ENCODE measurements at regions not wholly inside any gene's neighbourhood (a gene's known extent, or its start where the extent isn't known, plus 50 kb on each side); places are given as distances from the start of the nearest gene placed in this dataset.

DNA sequence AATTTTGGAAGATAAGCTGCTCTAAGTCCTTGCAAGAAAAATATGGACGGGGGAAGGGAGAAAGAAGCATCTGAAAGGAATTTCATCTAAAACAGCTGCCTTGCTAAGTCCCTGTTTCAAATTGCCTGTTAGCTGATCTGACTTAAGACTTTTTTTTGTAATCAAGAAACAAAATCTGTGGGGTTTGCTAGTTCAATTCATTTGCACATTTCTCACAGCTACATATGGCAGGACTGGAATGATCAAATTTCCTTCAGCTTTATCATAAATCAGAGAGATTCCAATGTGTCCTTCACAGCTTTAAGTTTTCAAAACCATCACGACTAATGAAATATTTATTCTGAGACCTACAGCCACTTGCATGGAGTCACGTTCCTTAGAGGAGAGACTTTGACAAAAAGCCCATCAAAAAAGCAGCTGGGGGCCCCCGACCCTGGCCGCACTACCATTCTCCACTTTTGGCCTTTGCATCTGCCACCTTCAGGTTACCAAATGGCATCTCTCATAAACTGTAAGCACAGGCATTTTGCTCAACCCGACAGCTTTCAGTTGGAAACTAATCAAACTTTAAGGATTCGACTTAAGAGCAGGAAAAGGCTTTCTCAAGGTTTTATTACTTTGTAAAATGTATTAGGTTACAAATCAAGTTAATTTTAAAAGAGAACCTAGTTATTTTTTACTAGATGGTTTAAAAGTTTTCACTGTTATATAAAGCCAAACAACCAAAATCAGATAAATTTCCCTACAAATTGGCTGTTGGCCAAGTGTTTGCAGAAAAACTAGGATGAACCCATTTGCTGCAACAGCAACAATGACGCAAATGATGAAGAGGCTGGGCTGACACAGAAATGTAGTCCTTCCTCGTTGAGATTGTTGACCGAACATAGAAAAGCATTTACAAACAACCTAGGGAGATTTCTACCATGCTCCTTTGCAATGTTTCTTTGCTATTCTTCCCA, 100.4 kb upstream of the RND3 start (continued):
- TF ChIP-seq EZH2 (IDR thresholded peaks at IDR 0.05; ENCODE audit: low read depth, unreplicated experiment) (no peak), EZH2phosphoT487 (IDR thresholded peaks at IDR 0.05; ENCODE audit: unreplicated experiment) (no peak), CREB1 (CRISPR knock-in tag; IDR thresholded peaks at IDR 0.05; ENCODE audit: low read depth) (no peak), ZNF114 (CRISPR knock-in tag; IDR thresholded peaks at IDR 0.05) (no peak)
- TF ChIP-seq, protein P1, sequence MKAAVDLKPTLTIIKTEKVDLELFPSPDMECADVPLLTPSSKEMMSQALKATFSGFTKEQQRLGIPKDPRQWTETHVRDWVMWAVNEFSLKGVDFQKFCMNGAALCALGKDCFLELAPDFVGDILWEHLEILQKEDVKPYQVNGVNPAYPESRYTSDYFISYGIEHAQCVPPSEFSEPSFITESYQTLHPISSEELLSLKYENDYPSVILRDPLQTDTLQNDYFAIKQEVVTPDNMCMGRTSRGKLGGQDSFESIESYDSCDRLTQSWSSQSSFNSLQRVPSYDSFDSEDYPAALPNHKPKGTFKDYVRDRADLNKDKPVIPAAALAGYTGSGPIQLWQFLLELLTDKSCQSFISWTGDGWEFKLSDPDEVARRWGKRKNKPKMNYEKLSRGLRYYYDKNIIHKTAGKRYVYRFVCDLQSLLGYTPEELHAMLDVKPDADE (IDR thresholded peaks at IDR 0.05), result no peak
- TF ChIP-seq, protein P2, sequence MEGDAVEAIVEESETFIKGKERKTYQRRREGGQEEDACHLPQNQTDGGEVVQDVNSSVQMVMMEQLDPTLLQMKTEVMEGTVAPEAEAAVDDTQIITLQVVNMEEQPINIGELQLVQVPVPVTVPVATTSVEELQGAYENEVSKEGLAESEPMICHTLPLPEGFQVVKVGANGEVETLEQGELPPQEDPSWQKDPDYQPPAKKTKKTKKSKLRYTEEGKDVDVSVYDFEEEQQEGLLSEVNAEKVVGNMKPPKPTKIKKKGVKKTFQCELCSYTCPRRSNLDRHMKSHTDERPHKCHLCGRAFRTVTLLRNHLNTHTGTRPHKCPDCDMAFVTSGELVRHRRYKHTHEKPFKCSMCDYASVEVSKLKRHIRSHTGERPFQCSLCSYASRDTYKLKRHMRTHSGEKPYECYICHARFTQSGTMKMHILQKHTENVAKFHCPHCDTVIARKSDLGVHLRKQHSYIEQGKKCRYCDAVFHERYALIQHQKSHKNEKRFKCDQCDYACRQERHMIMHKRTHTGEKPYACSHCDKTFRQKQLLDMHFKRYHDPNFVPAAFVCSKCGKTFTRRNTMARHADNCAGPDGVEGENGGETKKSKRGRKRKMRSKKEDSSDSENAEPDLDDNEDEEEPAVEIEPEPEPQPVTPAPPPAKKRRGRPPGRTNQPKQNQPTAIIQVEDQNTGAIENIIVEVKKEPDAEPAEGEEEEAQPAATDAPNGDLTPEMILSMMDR (conservative IDR thresholded peaks at IDR 0.05; ENCODE audit: low read depth in 2 of 2), result no peak
- TF ChIP-seq, protein P3, sequence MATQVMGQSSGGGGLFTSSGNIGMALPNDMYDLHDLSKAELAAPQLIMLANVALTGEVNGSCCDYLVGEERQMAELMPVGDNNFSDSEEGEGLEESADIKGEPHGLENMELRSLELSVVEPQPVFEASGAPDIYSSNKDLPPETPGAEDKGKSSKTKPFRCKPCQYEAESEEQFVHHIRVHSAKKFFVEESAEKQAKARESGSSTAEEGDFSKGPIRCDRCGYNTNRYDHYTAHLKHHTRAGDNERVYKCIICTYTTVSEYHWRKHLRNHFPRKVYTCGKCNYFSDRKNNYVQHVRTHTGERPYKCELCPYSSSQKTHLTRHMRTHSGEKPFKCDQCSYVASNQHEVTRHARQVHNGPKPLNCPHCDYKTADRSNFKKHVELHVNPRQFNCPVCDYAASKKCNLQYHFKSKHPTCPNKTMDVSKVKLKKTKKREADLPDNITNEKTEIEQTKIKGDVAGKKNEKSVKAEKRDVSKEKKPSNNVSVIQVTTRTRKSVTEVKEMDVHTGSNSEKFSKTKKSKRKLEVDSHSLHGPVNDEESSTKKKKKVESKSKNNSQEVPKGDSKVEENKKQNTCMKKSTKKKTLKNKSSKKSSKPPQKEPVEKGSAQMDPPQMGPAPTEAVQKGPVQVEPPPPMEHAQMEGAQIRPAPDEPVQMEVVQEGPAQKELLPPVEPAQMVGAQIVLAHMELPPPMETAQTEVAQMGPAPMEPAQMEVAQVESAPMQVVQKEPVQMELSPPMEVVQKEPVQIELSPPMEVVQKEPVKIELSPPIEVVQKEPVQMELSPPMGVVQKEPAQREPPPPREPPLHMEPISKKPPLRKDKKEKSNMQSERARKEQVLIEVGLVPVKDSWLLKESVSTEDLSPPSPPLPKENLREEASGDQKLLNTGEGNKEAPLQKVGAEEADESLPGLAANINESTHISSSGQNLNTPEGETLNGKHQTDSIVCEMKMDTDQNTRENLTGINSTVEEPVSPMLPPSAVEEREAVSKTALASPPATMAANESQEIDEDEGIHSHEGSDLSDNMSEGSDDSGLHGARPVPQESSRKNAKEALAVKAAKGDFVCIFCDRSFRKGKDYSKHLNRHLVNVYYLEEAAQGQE (IDR thresholded peaks at IDR 0.05; ENCODE audit: unreplicated experiment), result no peak

GRCh38 chr2:150586858-150587257, 99.4 kb upstream of the RND3 start:
- Histone ChIP-seq H3K27me3 (ENCODE audit: insufficient read depth) (no peaks in the 10 kb centered on the region), H3K27ac (ENCODE audit: low read depth) (no peak overlapping the region)
- no peak for TF ChIP-seq NANOG (IDR thresholded peaks at IDR 0.05; ENCODE audit: borderline replicate concordance)
- TF ChIP-seq, protein P1 (IDR thresholded peaks at IDR 0.05), result no peak
- TF ChIP-seq STAT1 (IDR thresholded peaks at IDR 0.05; ENCODE audit: unreplicated experiment), result no peak
- no peak for TF ChIP-seq POLR2AphosphoS5 (IDR thresholded peaks at IDR 0.05; ENCODE audit: low read depth)
- no peak for TF ChIP-seq JUNB (IDR thresholded peaks at IDR 0.05; ENCODE audit: unreplicated experiment)
- TF ChIP-seq, protein P3 (IDR thresholded peaks at IDR 0.05; ENCODE audit: unreplicated experiment), result no peak
- TF ChIP-seq ZNF114 (CRISPR knock-in tag; IDR thresholded peaks at IDR 0.05), result no peak

More at GRCh38 chr2:150586858-150587257, 99.4 kb upstream of the RND3 start:
- peaks cover 5% of the 10 kb centered on the region; the same call in 1 of the 2 replicates for H3K9me2 ChIP-seq (ENCODE audit: insufficient read depth)
- no peak overlapping the region for H3K27ac Mint-ChIP-seq
- no peaks in the 10 kb centered on the region for H4K20me1 ChIP-seq (replicated peaks; ENCODE audit: insufficient read depth)
- H3K4me1 ChIP-seq (ENCODE audit: insufficient read depth), result no peaks in the 10 kb centered on the region
- H3K27me3 Mint-ChIP-seq (ENCODE audit: insufficient read depth, low read depth, poor library complexity), result peaks cover 2% of the 10 kb centered on the region
- no peak overlapping the region for H3K4me3 ChIP-seq
- no peak overlapping the region for H3K4me3 Mint-ChIP-seq
- ATAC-seq, result no peak
- no peaks in the 10 kb centered on the region for H3K36me3 Mint-ChIP-seq (ENCODE audit: low read depth)
- H3K36me3 ChIP-seq (ENCODE audit: insufficient read depth), result no peaks in the 10 kb centered on the region
- no peak overlapping the region for H3K4me2 ChIP-seq
- H3K9me3 Mint-ChIP-seq, result no peaks in the 10 kb centered on the region; the same call in 1 of the 3 replicates
- H3K79me2 ChIP-seq (replicated peaks; ENCODE audit: insufficient read depth), result no peaks in the 10 kb centered on the region
- H2AFZ ChIP-seq, result no peak overlapping the region
- DNase-seq (ENCODE audit: low spot score), result no peak
- peaks cover 14% of the 10 kb centered on the region for H3K4me1 Mint-ChIP-seq
- no peaks in the 10 kb centered on the region for H3F3A ChIP-seq (replicated peaks; ENCODE audit: low read depth)

All from GM23338 (cell line).